ENCODE measurements at regions not wholly inside any gene's neighbourhood (a gene's known extent, or its start where the extent isn't known, plus 50 kb on each side); places are given as distances from the start of the nearest gene placed in this dataset.

DNA sequence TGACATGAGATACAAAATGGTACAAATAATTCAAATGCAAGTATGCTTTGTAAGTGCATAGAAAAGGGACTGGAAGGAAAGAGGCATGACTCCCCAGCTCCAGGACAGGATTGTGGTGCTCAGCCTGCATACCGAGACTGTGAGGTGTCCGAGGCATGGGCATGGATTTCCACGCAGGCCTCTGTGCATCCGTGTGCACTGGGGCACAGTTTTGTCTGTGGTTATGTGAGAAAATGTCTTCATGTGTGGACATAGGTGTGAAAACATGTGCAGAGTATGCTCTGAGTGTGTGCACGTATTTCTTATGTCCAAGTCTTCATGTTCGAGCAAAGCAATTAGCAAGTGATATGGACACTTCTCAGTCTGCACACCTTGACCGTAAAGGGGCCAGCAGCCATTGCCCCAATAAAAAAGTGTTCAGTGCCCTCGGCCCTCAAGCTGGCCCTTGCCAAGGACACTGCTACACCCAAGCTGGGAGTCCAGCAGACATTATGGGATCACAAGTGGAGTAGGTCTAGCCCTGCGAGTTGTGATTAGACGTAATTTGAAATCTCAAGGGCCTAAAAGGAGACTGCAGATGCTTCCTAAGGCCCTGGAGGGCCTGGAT, 120.7 kb downstream of the CYP26B1 start:
- TF ChIP-seq, protein P1, sequence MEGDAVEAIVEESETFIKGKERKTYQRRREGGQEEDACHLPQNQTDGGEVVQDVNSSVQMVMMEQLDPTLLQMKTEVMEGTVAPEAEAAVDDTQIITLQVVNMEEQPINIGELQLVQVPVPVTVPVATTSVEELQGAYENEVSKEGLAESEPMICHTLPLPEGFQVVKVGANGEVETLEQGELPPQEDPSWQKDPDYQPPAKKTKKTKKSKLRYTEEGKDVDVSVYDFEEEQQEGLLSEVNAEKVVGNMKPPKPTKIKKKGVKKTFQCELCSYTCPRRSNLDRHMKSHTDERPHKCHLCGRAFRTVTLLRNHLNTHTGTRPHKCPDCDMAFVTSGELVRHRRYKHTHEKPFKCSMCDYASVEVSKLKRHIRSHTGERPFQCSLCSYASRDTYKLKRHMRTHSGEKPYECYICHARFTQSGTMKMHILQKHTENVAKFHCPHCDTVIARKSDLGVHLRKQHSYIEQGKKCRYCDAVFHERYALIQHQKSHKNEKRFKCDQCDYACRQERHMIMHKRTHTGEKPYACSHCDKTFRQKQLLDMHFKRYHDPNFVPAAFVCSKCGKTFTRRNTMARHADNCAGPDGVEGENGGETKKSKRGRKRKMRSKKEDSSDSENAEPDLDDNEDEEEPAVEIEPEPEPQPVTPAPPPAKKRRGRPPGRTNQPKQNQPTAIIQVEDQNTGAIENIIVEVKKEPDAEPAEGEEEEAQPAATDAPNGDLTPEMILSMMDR (IDR thresholded peaks at IDR 0.05), result no peak
- TF ChIP-seq POLR2A (IDR thresholded peaks at IDR 0.05), result no peak

All from Peyer's patch (tissue), 4 donors.